HEK293T (cell line): ENCODE measurements at regions not wholly inside any gene's neighbourhood (a gene's known extent, or its start where the extent isn't known, plus 50 kb on each side); places are given as distances from the start of the nearest gene placed in this dataset.

ENCODE experiments used
- CTCF ChIA-PET: fragments of 350-600 bp; formaldehyde crosslinking; extraction: SDS; loops from one replicate; lab custom pipeline; 2021; ENCODE audit warnings: antibody characterized with exemption, inconsistent platforms; lab: Yijun Ruan, JAX
- POLR2A ChIA-PET: fragments of 350-600 bp; formaldehyde crosslinking; extraction: SDS; loops from one replicate; lab custom pipeline; 2020; ENCODE audit warnings: antibody characterized with exemption, inconsistent platforms; lab: Yijun Ruan, JAX
- DNase-seq: peaks from one replicate; pipeline ENCODE4 v3.0.0; 2012; ENCODE audit warnings: mixed read lengths; ENCODE audit errors: extremely low spot score
- ARNT ChIP-seq: fragments of 450-650 bp; IDR thresholded peaks from 2 replicates; pipeline ENCODE4 v1.6.1; 2017; ENCODE audit warnings: mild to moderate bottlenecking
- BHLHE40 ChIP-seq: fragments of 450-650 bp; IDR thresholded peaks from 2 replicates; pipeline ENCODE4 v1.6.1; 2016; ENCODE audit warnings: mild to moderate bottlenecking, moderate library complexity, borderline replicate concordance
- CTBP1 ChIP-seq: fragments of 450-650 bp; IDR thresholded peaks from 2 replicates; pipeline ENCODE4 v1.6.1; 2016; ENCODE audit warnings: borderline replicate concordance
- ELF4 ChIP-seq: fragments of 450-650 bp; IDR thresholded peaks from 2 replicates; pipeline ENCODE4 v1.6.1; 2017; ENCODE audit warnings: antibody characterized with exemption
- FOXA1 ChIP-seq: fragments of 450-650 bp; IDR thresholded peaks from 2 replicates; pipeline ENCODE4 v1.6.1; 2016; ENCODE audit warnings: mild to moderate bottlenecking
- FOXK2 ChIP-seq: fragments of 450-650 bp; IDR thresholded peaks from 2 replicates; pipeline ENCODE4 v1.6.1; 2016; ENCODE audit warnings: mild to moderate bottlenecking
- FOXM1 ChIP-seq: fragments of 450-650 bp; IDR thresholded peaks from 2 replicates; pipeline ENCODE4 v1.6.1; 2017; ENCODE audit warnings: mild to moderate bottlenecking, borderline replicate concordance
- HDGF ChIP-seq: fragments of 450-650 bp; IDR thresholded peaks from 2 replicates; pipeline ENCODE4 v1.6.1; 2017; ENCODE audit warnings: antibody characterized with exemption, borderline replicate concordance
- L3MBTL2 ChIP-seq: fragments of 450-650 bp; conservative IDR thresholded peaks from 2 replicates; pipeline ENCODE4 v1.6.1; 2016; ENCODE audit warnings: mild to moderate bottlenecking
- LEF1 ChIP-seq: fragments of 450-650 bp; IDR thresholded peaks from 2 replicates; pipeline ENCODE4 v1.6.1; 2017; ENCODE audit warnings: mild to moderate bottlenecking, borderline replicate concordance
- NFRKB ChIP-seq: fragments of 450-650 bp; IDR thresholded peaks from 2 replicates; pipeline ENCODE4 v1.6.1; 2016; ENCODE audit warnings: mild to moderate bottlenecking, moderate library complexity
- PKNOX1 ChIP-seq: fragments of 450-650 bp; IDR thresholded peaks from 2 replicates; pipeline ENCODE4 v1.6.1; 2016
- SP1 ChIP-seq: fragments of 450-650 bp; IDR thresholded peaks from 2 replicates; pipeline ENCODE4 v1.6.1; 2017
- SUZ12 ChIP-seq: fragments of 450-650 bp; IDR thresholded peaks from 2 replicates; pipeline ENCODE4 v1.6.1; 2016; ENCODE audit warnings: mild to moderate bottlenecking
- TARDBP ChIP-seq: fragments of 450-650 bp; IDR thresholded peaks from 2 replicates; pipeline ENCODE4 v1.6.1; 2016
- ZNF384 ChIP-seq: fragments of 450-650 bp; IDR thresholded peaks from 2 replicates; pipeline ENCODE4 v1.6.1; 2016

- TF ChIP-seq BHLHE40 (no peak), ELF4 (no peak), SP1 (no peak), CTBP1 (no peak), FOXA1 (no peak), PKNOX1 (no peak), FOXK2 (no peak), FOXM1 (no peak), L3MBTL2 (no peak), HDGF (no peak), TARDBP (no peak), LEF1 (no peak), ARNT (no peak), SUZ12 (no peak)
Observed at GRCh38 chr22:22169923-22170322, 74.7 kb upstream of the VPREB1 start.

GRCh38 chr22:22168941-22169867 is 75.4 kb upstream of the VPREB1 start:
- POLR2A ChIA-PET: interaction anchor here (1.5 kb wide), 1 partner anchor 9 kb away, joined by 3 read pairs; no protein-coding TSS in a partner anchor
- CTCF ChIA-PET: interaction anchor here (0.6 to 1.4 kb wide), 2 partner anchors 11 to 12 kb away, joined by 3 to 5 read pairs; no protein-coding TSS in a partner anchor
- no peak for DNase-seq
- TF ChIP-seq ZNF384 (no peak), PKNOX1 (no peak), NFRKB (no peak), ARNT (no peak), BHLHE40 (no peak), TARDBP (no peak), HDGF (no peak), FOXK2 (no peak), CTBP1 (no peak), L3MBTL2 (no peak), SP1 (no peak), ELF4 (no peak), SUZ12 (no peak), FOXM1 (no peak), FOXA1 (no peak), LEF1 (no peak)

More at GRCh38 chr22:22169923-22170322, 74.7 kb upstream of the VPREB1 start:
- DNase-seq: no peak
- ChIA-PET CTCF (interaction anchor here (1.1 kb wide), 1 partner anchor 32 kb away, joined by 3 read pairs; no protein-coding TSS in a partner anchor), POLR2A (interaction anchor here (1.5 kb wide), 1 partner anchor 9 kb away, joined by 3 read pairs; no protein-coding TSS in a partner anchor)

GRCh38 chr22:22168190-22168940 is 76.2 kb upstream of the VPREB1 start:
- POLR2A ChIA-PET: interaction anchor here (1.5 kb wide), 1 partner anchor 10 kb away, joined by 3 read pairs; no protein-coding TSS in a partner anchor
- DNase-seq: no peak
- CTCF ChIA-PET: interaction anchor here (0.6 to 1.4 kb wide), 2 partner anchors 11 kb away, joined by 3 to 5 read pairs; no protein-coding TSS in a partner anchor
- peak; percentile 61 for TF ChIP-seq PKNOX1
- TF ChIP-seq ZNF384: no peak
- no peak for TF ChIP-seq ARNT
- peak; percentile 59 for TF ChIP-seq L3MBTL2

- no peak for DNase-seq
- ChIA-PET CTCF (interaction anchor here (1.1 to 1.4 kb wide), 2 partner anchors 12 to 34 kb away, joined by 4 to 5 read pairs; no protein-coding TSS in a partner anchor), POLR2A (no interaction called here)
- TF ChIP-seq SP1 (no peak), NFRKB (no peak), PKNOX1 (no peak), TARDBP (no peak), FOXK2 (no peak), LEF1 (no peak), ARNT (no peak)
Observed at GRCh38 chr22:22167791-22168189, 76.8 kb upstream of the VPREB1 start.

- ChIA-PET POLR2A (no interaction called here), CTCF (interaction anchor here (1.1 kb wide), 1 partner anchor 35 kb away, joined by 4 read pairs; no protein-coding TSS in a partner anchor)
- DNase-seq: no peak
- TF ChIP-seq ELF4 (no peak), CTBP1 (no peak)
Observed at GRCh38 chr22:22166941-22167713, 77.5 kb upstream of the VPREB1 start.
